BE2C (cell line): ENCODE measurements at regions not wholly inside any gene's neighbourhood (a gene's known extent, or its start where the extent isn't known, plus 50 kb on each side); places are given as distances from the start of the nearest gene placed in this dataset.

ENCODE experiments used
- DNase-seq: peaks from one replicate; pipeline ENCODE4 v3.0.0-alpha.2; 2020
- H3K27me3 ChIP-seq: fragments of 250-450 bp; sonication (Bioruptor Pico); 2 replicates; pipeline ENCODE4 v1.5.1; 2020; ENCODE audit warnings: mild to moderate bottlenecking
- H3K36me3 ChIP-seq: fragments of 250-450 bp; sonication (Bioruptor Pico); 2 replicates; pipeline ENCODE4 v1.5.1; 2020; ENCODE audit warnings: mild to moderate bottlenecking
- H3K4me1 ChIP-seq: fragments of 250-450 bp; sonication (Bioruptor Pico); 2 replicates; pipeline ENCODE4 v1.5.1; 2020
- H3K4me3 ChIP-seq: 2 replicates; pipeline ENCODE4 v1.5.1; 2011; ENCODE audit warnings: low read depth, low read length
- H3K9me3 ChIP-seq: fragments of 250-450 bp; sonication (Bioruptor Pico); 2 replicates; pipeline ENCODE4 v1.5.1; 2020
- CTCF ChIP-seq: IDR thresholded peaks from 2 replicates; pipeline ENCODE4 v1.5.1; 2012; ENCODE audit warnings: mild to moderate bottlenecking, low read depth, low read length

GRCh38 chr1:59070610-59071009 lies 226.3 kb upstream of the FGGY start:
- Histone ChIP-seq H3K36me3 (no peaks in the 10 kb centered on the region), H3K4me1 (no peaks in the 10 kb centered on the region), H3K27me3 (no peaks in the 10 kb centered on the region), H3K4me3 (no peak overlapping the region), H3K9me3 (no peaks in the 10 kb centered on the region)
- no peak for TF ChIP-seq CTCF
- no peak for DNase-seq

GRCh38 chr1:59071289-59071688 lies 225.6 kb upstream of the FGGY start:
- H3K27me3 ChIP-seq = no peaks in the 10 kb centered on the region
- H3K4me3 ChIP-seq = no peak overlapping the region
- H3K36me3 ChIP-seq = no peaks in the 10 kb centered on the region
- no peaks in the 10 kb centered on the region for H3K9me3 ChIP-seq
- no peak for DNase-seq
- H3K4me1 ChIP-seq = no peaks in the 10 kb centered on the region
- no peak for TF ChIP-seq CTCF

GRCh38 chr1:59071876-59072582 lies 224.9 kb upstream of the FGGY start:
- Histone ChIP-seq H3K27me3 (no peaks in the 10 kb centered on the region), H3K4me3 (no peak overlapping the region), H3K36me3 (no peaks in the 10 kb centered on the region), H3K9me3 (no peaks in the 10 kb centered on the region), H3K4me1 (no peaks in the 10 kb centered on the region)
- no peak for DNase-seq
- TF ChIP-seq CTCF = no peak

GRCh38 chr1:59072583-59072947 lies 224.3 kb upstream of the FGGY start:
- Histone ChIP-seq H3K27me3 (no peaks in the 10 kb centered on the region), H3K4me3 (no peak overlapping the region), H3K9me3 (no peaks in the 10 kb centered on the region), H3K36me3 (no peaks in the 10 kb centered on the region), H3K4me1 (no peaks in the 10 kb centered on the region)
- TF ChIP-seq CTCF = no peak
- DNase-seq = no peak

GRCh38 chr1:59074598-59074997 lies 222.3 kb upstream of the FGGY start:
- H3K4me1 ChIP-seq = no peaks in the 10 kb centered on the region
- no peaks in the 10 kb centered on the region for H3K27me3 ChIP-seq
- no peaks in the 10 kb centered on the region for H3K36me3 ChIP-seq
- no peak overlapping the region for H3K4me3 ChIP-seq
- H3K9me3 ChIP-seq = no peaks in the 10 kb centered on the region
- TF ChIP-seq CTCF = no peak
- no peak for DNase-seq

GRCh38 chr1:59075021-59075420 lies 221.9 kb upstream of the FGGY start:
- Histone ChIP-seq H3K36me3 (no peaks in the 10 kb centered on the region), H3K27me3 (no peaks in the 10 kb centered on the region), H3K4me1 (no peaks in the 10 kb centered on the region), H3K9me3 (no peaks in the 10 kb centered on the region), H3K4me3 (no peak overlapping the region)
- DNase-seq = no peak
- TF ChIP-seq CTCF = no peak
